ENCODE measurements at regions not wholly inside any gene's neighbourhood (a gene's known extent, or its start where the extent isn't known, plus 50 kb on each side); places are given as distances from the start of the nearest gene placed in this dataset.

DNA sequence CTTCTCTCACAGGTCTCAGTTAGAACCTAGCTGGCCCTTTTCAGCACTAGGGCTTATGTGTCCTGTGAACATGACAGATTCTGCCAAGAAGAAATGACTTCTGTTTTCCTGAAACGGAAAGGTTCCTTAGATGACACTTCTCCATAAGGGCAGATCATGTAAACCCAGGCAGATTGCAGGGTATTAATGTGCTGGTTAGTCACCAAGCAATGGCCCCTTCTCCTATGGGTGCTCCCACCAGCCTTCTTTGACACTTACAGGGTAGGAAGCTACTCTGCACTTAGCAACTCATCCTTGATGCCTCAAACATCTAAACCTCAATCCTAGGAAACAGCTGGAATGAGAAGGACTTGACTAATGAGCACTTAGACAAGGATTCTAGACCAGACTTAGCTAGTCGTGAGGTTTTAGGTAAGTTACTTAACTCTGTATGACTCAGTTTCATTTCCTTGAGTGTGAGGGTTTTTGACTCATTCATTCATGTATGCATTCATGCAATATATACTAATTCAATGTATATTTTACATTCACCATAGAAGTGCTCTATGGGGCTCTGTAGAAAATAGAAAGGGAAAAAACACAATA is 74.1 kb upstream of the PLXNA2 start:
- H3K27me3 ChIP-seq (ENCODE audit: insufficient read depth, low read depth, low read length): no peaks in the 10 kb centered on the region
- H3F3A ChIP-seq (ENCODE audit: insufficient read depth, low read length, poor library complexity, severe bottlenecking): no peaks in the 10 kb centered on the region
- H3K9me3 ChIP-seq (ENCODE audit: low read length): no peaks in the 10 kb centered on the region
- no peak for TF ChIP-seq POLR2AphosphoS5 (IDR thresholded peaks at IDR 0.05)
- TF ChIP-seq, protein P1, sequence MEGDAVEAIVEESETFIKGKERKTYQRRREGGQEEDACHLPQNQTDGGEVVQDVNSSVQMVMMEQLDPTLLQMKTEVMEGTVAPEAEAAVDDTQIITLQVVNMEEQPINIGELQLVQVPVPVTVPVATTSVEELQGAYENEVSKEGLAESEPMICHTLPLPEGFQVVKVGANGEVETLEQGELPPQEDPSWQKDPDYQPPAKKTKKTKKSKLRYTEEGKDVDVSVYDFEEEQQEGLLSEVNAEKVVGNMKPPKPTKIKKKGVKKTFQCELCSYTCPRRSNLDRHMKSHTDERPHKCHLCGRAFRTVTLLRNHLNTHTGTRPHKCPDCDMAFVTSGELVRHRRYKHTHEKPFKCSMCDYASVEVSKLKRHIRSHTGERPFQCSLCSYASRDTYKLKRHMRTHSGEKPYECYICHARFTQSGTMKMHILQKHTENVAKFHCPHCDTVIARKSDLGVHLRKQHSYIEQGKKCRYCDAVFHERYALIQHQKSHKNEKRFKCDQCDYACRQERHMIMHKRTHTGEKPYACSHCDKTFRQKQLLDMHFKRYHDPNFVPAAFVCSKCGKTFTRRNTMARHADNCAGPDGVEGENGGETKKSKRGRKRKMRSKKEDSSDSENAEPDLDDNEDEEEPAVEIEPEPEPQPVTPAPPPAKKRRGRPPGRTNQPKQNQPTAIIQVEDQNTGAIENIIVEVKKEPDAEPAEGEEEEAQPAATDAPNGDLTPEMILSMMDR (IDR thresholded peaks at IDR 0.05; ENCODE audit: poor library complexity, severe bottlenecking): no peak
- TF ChIP-seq TAF1 (IDR thresholded peaks at IDR 0.05; ENCODE audit: low read depth): no peak
- TF ChIP-seq EZH2 (IDR thresholded peaks at IDR 0.05; ENCODE audit: borderline replicate concordance, insufficient read depth, low read length, poor library complexity, severe bottlenecking): no peak
- TF ChIP-seq MXI1 (conservative IDR thresholded peaks at IDR 0.05; ENCODE audit: poor library complexity, severe bottlenecking): no peak
- TF ChIP-seq REST (IDR thresholded peaks at IDR 0.05; ENCODE audit: borderline replicate concordance): no peak
- no peak for TF ChIP-seq SMC3 (conservative IDR thresholded peaks at IDR 0.05; ENCODE audit: poor library complexity)
- no peak for TF ChIP-seq EP300 (conservative IDR thresholded peaks at IDR 0.05; ENCODE audit: poor library complexity, severe bottlenecking)
- TF ChIP-seq RAD21 (conservative IDR thresholded peaks at IDR 0.05): no peak
- H4K20me1 ChIP-seq (ENCODE audit: insufficient read depth): no peaks in the 10 kb centered on the region
- no peak overlapping the region for H2AFZ ChIP-seq (ENCODE audit: low read depth, low read length)
- H3K27ac ChIP-seq (ENCODE audit: low read length): no peak overlapping the region
- H3K9me2 ChIP-seq (ENCODE audit: insufficient read depth, low read length): no peaks in the 10 kb centered on the region
- H3K79me2 ChIP-seq (replicated peaks; ENCODE audit: insufficient read depth, low read length): no peaks in the 10 kb centered on the region
- no peak overlapping the region for H3K4me2 ChIP-seq (ENCODE audit: low read length)
- H3K36me3 ChIP-seq (ENCODE audit: insufficient read depth, low read length): no peaks in the 10 kb centered on the region
- no peak overlapping the region for H3K9ac ChIP-seq (ENCODE audit: low read length)
- H3K4me3 ChIP-seq (ENCODE audit: low read length): no peak overlapping the region

- Histone ChIP-seq H3K9me3 (ENCODE audit: low read length) (no peaks in the 10 kb centered on the region), H3K27ac (ENCODE audit: low read length) (no peak overlapping the region), H2AFZ (ENCODE audit: low read depth, low read length) (no peak overlapping the region), H3K36me3 (ENCODE audit: insufficient read depth, low read length) (no peaks in the 10 kb centered on the region), H3K27me3 (ENCODE audit: insufficient read depth, low read depth, low read length) (no peaks in the 10 kb centered on the region), H3F3A (ENCODE audit: insufficient read depth, low read length, poor library complexity, severe bottlenecking) (no peaks in the 10 kb centered on the region), H3K79me2 (replicated peaks; ENCODE audit: insufficient read depth, low read length) (no peaks in the 10 kb centered on the region), H3K4me3 (ENCODE audit: low read length) (no peak overlapping the region), H3K9ac (ENCODE audit: low read length) (no peak overlapping the region), H3K9me2 (ENCODE audit: insufficient read depth, low read length) (no peaks in the 10 kb centered on the region), H4K20me1 (ENCODE audit: insufficient read depth) (no peaks in the 10 kb centered on the region), H3K4me2 (ENCODE audit: low read length) (no peak overlapping the region)
- TF ChIP-seq RAD21 (conservative IDR thresholded peaks at IDR 0.05) (no peak), SMC3 (conservative IDR thresholded peaks at IDR 0.05; ENCODE audit: poor library complexity) (no peak), POLR2AphosphoS5 (IDR thresholded peaks at IDR 0.05) (no peak), REST (IDR thresholded peaks at IDR 0.05; ENCODE audit: borderline replicate concordance) (no peak), EZH2 (IDR thresholded peaks at IDR 0.05; ENCODE audit: borderline replicate concordance, insufficient read depth, low read length, poor library complexity, severe bottlenecking) (no peak), EP300 (conservative IDR thresholded peaks at IDR 0.05; ENCODE audit: poor library complexity, severe bottlenecking) (no peak), TAF1 (IDR thresholded peaks at IDR 0.05; ENCODE audit: low read depth) (no peak), MXI1 (conservative IDR thresholded peaks at IDR 0.05; ENCODE audit: poor library complexity, severe bottlenecking) (no peak)
- TF ChIP-seq, protein P1 (IDR thresholded peaks at IDR 0.05; ENCODE audit: poor library complexity, severe bottlenecking): no peak
Measured at GRCh38 chr1:208324005-208324404, 79.8 kb upstream of the PLXNA2 start.
